Left colon (tissue), 2 donors: ENCODE measurements at regions not wholly inside any gene's neighbourhood (a gene's known extent, or its start where the extent isn't known, plus 50 kb on each side); places are given as distances from the start of the nearest gene placed in this dataset.
"Not testable (repeated sequence)": the region's sequence is repeated elsewhere in the genome, so short reads cannot be mapped to it uniquely, and the experiment has no call there.

Experiments used
- ATAC-seq: fragments of 200-7000 bp; cut with Tn5 transposase; one replicate; pipeline ENCODE4 v1.9.1; 2020; ENCODE audit warnings: mild to moderate bottlenecking, moderate library complexity
- DNase-seq, 2 donors: peaks; one replicate each; pipeline ENCODE4 v3.0.0-alpha.2; 2020
- intact Hi-C, 2 donors: fragments of 100-400 bp; cut with DNase I in 1 of 2; cut with micrococcal nuclease in 1 of 2; formaldehyde crosslinking; loops; one replicate each; pipeline versions ENCODE4 v1.11.2 to v1.14.0; 2022; cut with DNase I, micrococcal nuclease
- donor health status: DM: no; HTN: no; CAD: no.
- donor health status: DM: yes; HTN: yes; CAD: no.

DNA sequence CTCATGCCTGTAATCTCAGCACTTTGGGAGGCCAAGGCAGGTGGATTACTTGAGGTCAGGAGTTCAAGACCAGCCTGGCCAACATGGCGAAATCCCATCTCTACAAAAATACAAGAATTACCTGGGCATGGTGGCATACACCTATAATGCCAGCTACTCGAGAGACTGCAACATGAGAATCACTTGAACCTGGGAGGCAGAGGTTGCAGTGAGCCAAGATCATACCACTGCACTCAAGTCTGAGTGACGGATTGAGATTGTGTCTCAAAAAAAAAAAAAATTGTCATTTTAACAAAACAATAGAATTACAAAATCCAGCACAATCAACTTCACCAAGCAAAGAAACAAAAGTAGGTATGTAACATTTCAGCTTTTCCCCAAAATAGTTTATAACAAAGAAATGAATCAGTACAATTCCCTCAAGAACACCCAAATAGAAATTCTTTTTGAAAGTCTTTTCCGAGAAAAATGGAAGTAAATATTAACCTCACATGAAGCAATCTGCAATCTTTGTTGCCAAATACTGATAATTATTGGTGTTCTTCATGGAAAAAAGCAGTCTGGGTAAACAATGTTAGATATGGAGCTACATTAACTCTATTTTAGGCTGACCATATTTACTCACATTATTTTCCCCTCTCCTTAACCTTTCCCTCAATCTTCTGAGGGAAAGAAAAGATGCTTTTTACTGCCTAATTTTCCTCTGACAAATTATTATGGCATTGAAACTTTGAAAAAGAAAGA lies 165.9 kb upstream of the ATF7IP start:
- DNase-seq (no peak), ATAC-seq (no peak)
- intact Hi-C loops, result no loop called here

DNA sequence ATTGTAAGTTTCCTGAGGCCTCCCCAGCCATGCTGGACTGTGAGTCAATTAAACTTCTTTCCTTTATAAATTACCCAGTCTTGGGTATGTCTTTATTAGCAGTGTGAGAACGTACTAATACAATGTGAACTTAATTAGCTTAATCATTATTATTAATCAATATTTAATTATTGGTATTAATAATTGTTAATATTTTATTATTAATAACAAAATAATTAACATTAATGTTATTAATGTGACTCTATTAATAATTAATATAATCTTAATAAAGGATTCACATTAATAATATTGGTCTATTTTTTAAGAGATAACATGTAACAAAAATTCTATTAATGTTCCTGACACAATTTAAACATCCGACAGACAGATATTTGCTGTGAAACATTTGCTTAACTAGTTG lies 164.9 kb upstream of the ATF7IP start:
- ATAC-seq, result no peak

DNA sequence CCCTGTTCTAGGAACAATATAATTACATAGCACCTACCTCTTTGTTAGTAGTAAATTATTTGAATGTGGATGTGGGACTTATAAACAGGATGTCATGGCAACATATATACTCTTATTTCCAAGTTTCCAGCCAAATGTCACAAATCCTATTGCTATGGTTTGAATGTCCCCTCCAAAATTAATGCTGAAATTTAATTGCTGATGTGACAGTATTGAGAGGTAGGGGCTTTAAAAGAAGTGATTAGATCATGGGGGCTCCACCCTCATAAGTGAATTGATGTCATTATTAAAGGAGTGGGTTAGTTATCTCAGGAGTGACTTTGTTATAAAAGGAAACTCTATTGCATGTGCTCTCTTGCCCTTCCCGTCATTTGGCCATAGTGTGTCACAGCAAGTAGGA lies 164.2 kb upstream of the ATF7IP start:
- ATAC-seq, result no peak
- intact Hi-C loops, result no loop called here
- no peak for DNase-seq

More for the DNA sequence above, 164.9 kb upstream of the ATF7IP start:
- DNase-seq, result no peak
- intact Hi-C loops, result no loop called here

DNA sequence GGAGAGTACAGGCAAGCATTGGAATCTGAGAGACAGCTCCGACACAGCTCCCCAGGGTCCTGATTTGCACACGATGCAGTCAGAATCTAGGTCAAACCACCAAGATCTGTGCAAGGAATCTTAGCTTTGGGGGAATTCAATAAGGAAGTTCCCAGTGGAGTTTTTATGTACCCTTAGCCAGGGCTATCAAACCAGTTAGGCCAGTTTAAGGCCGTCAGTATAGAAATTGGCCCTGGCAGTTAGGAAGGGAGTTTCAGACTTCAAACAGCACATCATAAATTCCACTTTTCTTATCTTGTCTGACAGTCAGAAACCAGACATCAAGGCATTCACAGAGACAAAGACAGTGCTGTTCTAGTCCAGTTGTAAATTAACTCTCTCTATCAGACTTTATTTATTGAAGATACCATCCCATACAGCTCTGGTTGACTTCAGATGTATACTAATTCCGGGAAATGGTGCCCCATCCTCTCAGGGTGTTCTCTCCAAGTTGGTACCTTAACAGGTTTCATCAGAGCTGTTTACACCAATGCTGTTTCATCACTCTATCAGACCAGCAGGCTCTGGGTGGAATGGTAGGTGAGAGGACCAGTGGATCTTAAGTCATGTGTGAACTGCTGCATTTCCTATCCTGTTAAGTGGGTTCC lies 157.5 kb upstream of the ATF7IP start:
- intact Hi-C loops, result no loop called here
- DNase-seq (peak; percentile 49 to 68), ATAC-seq (peak; percentile 76)

DNA sequence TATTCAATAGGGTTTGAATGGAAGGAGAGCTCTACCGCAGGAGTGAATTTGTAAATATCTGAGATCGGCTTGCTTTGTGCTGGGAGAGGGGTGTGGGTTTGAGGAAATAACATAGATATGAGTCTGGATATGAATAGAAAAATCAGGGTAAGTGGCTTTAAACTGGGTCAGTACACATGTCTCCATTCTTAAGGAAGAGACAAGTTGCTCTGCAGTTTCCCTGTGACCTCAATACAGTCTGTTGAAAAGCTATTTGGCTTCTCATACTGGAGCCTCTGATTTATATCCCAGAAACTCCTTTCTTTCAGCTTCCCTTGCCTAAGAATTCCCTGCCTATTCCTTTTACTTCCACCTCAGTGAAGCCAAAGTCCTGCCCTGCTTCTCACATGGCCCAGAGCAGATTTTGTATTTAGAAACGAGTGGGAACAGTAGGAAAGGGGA lies 153.5 kb upstream of the ATF7IP start:
- peak in 1 of 2 donors; percentile 52 for DNase-seq
- intact Hi-C loops, result no loop called here
- peak; percentile 74 for ATAC-seq

DNA sequence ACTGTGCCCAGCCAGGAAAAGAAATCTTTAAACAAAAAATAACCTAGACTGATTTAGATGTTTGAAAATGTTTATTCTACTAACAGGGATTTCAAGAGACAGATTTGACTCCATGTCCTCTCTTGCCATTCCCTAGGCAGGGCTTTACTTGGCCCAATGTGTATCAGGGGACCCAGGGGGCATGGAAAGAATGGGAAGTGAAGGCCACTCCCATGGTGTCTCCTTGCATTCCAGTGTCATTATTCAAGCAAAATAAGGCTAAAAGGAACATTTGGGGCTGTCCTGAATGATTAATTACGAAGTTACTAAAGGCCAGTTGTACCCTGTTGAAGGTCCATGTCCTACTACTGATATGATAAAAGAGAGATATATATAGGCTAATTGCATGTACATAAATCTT lies 151.9 kb upstream of the ATF7IP start:
- no peak for ATAC-seq
- intact Hi-C loops, result no loop called here
- DNase-seq, result no peak

DNA sequence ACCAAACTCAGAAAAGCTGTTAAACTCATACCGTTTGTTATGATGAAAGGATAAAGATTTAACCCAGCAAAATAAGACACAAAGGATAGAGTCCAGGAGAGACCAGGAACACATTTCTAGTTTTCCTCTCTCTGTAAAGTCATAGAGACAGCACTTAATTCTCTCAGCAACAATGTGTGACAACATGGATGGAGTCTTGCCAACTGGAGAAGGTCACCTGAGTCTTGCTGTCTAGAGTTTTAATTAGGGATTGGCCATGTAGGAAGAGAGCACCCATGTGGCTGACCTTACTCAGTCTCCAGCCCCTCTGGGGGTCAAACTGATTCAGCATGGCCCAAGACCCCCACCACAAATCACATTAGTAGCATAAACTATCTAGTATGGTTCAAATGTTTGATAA lies 151.0 kb upstream of the ATF7IP start:
- no peak for ATAC-seq
- no peak for DNase-seq
- intact Hi-C loops, result no loop called here

DNA sequence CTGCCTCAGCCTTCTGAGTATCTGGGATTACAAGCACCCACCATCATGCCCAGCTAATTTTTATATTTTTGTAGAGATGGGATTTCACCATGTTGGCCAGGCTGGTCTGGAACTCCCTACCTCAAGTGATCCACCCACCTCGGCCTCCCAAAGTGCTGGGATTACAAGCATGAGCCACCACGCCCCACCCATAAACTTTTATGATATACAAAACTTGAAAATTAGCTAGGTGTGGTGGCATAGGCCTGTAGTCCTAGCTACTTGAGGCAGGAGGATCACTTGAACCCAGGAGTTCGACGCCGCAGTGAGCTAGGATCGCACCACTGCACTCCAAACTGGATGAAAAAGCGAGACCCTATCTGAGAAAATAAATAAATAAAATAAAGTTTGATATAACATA lies 149.5 kb upstream of the ATF7IP start:
- intact Hi-C loops, result not testable (repeated sequence)
- ATAC-seq (peak; percentile 34), DNase-seq (peak in 1 of 2 donors; percentile 31)

DNA sequence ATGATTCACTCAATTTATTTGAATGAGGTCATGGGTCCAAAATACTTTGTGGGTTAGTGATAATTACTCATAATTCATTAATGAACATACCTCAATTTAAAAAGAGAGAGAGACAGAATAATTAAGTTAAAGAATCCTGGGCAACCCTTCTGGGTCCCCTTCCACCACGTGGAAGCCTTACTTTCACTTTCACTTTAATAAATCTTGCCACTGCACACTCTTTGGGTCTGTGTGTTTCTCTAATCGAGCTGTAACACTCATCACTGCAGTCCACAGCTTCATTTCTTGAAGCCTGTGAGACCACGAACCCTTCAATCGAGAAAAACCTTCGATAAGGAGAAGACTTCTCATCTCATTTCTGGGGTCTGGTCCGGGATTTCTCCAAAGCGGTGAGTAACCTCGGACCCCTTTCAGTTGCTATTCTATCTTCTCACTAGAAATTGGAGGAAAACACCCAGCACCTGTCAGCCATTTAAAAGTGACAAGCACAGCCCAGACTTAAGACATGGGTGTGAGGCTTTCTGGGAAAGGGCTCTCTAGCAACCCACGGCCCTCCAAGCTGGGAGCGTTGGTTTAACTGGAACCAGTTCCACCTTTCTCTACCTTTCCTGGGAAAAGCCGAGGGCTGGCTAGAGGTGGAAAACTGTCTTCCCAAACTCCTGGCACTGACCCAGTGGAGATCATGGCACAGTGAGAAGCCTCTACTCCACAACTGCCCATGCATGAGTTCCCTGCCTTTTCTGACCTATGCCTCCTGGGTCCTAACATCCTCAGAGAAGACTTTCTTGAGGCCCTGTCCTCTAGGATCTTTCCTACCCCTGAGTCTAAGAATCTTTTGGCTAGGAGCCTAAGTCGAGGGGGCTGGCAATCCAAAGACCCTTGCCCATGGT lies 148.8 kb upstream of the ATF7IP start:
- no peak for DNase-seq
- intact Hi-C loops, result no loop called here
- ATAC-seq, result no peak

DNA sequence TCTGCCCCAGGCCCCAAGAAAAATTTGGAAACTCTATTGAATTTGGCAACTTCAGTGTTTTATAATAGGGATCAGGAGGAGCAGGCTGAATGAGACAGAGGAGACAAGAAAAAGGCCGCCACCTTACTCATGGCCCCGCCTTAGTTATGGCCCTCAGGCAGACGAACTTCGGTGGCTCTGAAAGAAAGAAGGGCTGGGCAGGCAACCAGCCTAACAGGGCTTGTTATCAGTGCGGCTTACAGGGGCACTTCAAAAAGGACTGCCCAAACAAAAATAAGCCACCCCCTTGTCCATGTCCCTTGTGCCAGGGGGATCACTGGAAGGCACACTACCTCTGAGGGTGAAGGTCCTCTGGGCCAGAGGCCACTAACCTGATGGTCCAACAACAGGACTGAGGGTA lies 146.3 kb upstream of the ATF7IP start:
- peak in 1 of 2 donors; percentile 39 for DNase-seq
- ATAC-seq, result peak; percentile 63
- intact Hi-C loops, result no loop called here

DNA sequence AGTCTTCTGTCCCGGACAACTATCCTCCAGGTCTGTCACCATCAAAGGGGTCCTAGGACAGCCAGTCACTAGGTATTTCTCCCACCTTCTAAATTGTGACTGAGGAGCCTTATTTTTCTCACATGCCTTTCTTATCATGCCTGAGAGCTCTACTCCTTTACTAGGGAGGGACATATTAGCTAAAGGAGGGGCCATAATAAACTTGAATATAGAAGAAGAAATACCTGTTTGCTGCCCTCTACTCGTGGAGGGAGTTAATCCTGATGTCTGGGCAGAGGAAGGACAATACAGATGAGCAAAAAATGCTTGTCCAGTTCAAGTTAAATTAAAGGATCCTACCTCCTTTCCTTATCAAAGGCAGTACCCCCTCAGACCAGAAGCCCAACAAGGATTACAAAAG lies 145.8 kb upstream of the ATF7IP start:
- intact Hi-C loops, DNase-seq: not testable (repeated sequence)
- peak; percentile 78 for ATAC-seq

DNA sequence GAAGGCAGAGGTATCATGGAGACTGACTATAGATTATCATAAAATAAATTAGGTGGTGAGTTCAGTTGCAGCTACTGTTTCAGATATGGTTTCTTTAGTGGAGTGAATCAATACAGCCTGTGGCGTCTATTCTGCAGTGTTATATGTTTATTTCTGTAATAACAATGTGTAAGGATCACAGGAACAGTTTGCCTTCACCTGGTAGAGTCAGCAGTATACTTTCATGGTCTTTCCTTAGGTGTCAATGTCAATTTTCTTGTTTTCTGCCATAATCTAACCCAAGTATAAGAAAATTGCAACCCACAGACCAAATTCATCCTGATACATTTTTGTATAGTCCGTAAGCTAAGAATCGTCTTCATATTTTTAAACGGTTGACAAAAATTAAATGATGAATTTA lies 140.4 kb upstream of the ATF7IP start:
- intact Hi-C loops, result no loop called here
- DNase-seq (no peak), ATAC-seq (no peak)

DNA sequence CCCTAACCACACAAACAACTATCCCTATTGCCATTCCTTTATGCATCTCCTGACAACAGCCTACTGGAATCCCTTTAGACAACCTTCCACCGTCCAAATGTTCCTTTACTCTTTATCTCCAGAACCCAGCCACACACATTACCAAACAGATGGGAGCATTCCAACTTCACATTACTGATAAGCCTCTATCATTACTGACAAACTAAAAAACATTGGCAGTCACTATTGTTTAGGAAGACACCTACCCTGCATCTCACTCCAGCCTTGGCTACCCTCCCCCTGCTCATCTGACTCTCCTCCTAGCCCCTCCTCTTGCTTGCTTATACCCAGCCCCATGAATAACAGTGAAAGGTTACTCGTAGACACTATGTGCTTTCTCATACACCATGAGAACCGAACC lies 130.3 kb upstream of the ATF7IP start:
- DNase-seq, intact Hi-C loops, ATAC-seq: not testable (repeated sequence)

DNA sequence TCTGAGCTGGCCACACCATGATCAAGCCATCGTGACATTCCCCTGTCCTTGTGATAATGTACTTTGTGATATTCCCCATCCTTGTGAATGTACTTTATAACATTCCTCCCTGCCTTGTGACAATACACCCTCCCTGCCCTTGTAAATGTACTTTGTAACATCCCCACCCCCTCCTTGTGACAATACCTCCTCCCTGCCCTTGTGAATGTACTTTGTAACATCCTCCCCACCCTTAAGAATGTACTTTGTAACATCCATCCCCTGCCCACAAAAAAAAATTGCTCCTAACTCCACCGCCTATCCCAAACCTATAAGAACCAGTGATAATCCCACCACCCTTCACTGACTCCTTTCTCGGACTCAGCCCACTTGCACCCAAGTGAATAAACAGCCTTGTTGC lies 128.8 kb upstream of the ATF7IP start:
- ATAC-seq, result peak; percentile 29
- DNase-seq, intact Hi-C loops: not testable (repeated sequence)

DNA sequence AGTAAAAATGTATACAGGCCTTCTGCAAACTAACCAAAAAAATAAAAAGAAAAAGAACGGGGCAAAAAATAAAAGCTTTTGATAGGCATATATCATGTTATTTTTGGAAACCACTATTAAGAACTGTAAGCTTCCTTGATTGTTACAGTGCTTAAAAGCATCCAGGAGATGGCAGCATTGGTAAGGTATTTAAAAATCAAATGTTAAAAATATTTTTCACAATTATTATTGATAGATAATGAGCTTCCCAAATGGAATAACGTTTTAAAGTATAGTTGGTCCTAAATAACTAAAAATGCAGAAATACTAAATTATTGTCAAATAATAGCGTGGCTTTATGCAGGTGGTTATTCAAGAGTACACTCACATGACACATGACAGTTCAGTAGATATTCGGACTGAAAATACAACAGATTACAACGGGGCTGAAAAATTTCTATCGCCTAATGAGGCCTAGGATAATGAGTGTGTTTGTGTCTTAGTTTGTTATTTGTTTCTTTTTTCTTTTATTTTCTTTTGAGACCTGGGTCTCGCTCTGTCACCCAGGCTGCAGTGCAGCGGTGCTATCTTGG lies 127.2 kb upstream of the ATF7IP start:
- no peak for DNase-seq
- intact Hi-C loops, result loop anchor here in 1 of 2 donors (2.0 kb wide), 1 partner anchor 380 kb away; no protein-coding TSS in a partner anchor
- ATAC-seq, result peak; percentile 57

DNA sequence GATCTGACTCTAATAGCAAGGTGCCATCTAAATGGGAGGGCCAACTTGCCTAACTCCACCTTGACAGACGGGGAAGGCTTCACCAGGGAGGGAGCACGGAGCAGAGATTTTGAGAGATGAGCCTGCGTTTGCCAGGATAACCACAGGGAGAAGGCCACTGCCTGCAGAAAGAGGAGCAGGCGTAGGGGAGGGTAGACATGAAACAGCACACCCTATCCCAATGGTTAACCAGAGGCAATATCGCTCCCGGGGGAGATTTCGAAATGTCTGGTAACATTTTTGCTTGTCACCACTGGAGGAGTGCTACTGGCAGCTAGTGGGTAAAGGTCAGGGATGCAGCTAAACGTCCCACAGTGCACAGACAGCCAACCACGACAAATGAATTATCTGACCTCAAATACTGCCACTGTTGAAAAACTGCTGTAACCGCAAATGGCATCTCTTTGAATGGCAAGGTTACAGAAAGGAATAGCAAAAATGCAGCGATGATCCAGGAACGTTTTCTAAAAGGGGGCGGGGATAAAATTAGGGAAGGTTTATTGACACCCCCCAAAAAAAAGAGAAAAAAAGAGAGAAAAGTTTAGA lies 126.0 kb upstream of the ATF7IP start:
- DNase-seq, result no peak

DNA sequence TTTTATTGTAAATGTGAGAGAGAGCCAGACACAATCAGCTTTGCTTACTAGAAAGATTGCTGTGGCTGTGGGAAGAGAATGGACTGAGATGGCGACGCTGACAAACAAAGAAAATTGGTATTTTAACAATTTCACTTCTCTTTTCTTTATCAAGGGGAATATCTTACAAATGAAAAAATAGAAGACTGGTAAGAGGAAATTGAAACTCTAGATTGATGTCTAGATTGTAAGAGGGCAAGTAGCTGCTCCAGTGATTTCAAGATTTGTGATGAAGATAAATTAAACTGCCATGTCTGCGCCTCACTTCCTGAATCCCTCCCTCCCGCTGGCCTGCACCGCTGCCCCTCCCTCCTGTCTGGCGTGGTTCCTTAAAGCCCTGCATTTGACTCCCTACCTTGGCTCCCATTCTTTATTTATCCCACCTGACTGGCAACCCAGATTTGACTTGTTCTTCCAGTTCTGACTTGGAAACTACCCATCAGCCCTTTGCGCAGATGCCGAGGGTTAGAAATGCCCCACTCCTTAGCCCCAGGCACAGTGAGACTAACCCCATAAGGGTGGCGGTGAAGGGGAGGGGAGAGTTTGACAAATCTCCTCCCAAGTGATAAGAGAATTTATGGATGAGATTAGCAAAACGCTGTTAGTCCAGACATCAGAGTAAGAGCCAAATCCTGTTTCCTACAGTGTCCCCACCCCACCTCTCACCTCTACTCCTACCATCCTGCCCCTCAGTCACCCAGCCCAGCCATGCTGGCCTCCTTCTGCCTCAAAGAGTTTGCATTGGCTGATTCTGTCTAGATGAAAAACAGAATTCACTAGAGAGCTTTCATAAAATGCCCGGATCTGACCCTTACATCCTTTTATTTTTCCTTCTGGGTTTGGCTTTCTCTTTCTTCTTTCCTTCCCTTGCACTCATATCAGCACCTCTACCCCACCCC lies 125.3 kb upstream of the ATF7IP start:
- intact Hi-C loops, result loop anchor here in 1 of 2 donors (2.0 kb wide), 1 partner anchor 379 kb away; no protein-coding TSS in a partner anchor
- DNase-seq, result peak; percentile 60 to 68
- ATAC-seq, result peak; percentile 80

More for the DNA sequence above, 126.0 kb upstream of the ATF7IP start:
- peak; percentile 31 for ATAC-seq
- intact Hi-C loops, result loop anchor here in 1 of 2 donors (2.0 kb wide), 1 partner anchor 379 kb away; no protein-coding TSS in a partner anchor

DNA sequence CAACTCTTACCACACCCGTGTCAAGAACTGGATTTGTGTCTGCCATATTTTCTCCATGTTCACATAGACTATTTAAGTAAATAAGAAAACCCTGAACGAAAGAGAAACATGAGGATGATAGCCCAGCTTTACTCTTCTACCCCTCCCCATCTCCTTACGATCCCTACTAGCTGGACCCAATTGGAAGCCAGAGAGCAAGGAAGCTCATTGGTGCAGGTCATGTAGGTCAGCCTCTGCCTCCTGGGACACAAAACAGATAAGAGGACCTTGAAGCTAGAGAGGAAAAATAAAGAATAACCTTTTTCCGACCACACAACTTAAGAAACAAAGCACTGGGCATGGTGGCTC lies 124.6 kb upstream of the ATF7IP start:
- intact Hi-C loops, result no loop called here
- DNase-seq, result no peak
- no peak for ATAC-seq
